ENCODE measurements at regions not wholly inside any gene's neighbourhood (a gene's known extent, or its start where the extent isn't known, plus 50 kb on each side); places are given as distances from the start of the nearest gene placed in this dataset.

DNA sequence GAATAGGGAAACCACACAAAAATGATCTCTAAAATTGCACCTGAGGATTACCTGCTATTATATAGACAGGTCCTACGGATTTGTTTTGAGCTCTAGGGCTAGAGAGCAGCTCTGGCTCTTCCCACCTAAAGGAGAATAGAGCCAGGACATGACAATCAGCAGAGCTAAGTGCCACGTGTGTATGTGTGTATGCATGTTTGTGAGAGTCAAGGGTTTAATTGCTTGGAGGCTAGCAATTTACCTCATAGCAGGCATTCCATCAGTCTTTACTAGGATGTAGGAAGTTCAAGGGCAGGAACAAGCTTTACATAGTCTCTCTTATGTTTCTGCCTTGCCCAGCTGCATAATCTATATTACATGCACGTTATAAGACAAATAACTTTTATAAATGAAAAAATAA lies 498.2 kb downstream of the NSUN3 start:
- no peaks in the 10 kb centered on the region for H3K4me1 ChIP-seq
- no peak overlapping the region for H3K4me3 ChIP-seq
- no peaks in the 10 kb centered on the region for H3K27me3 ChIP-seq
- no peaks in the 10 kb centered on the region for H3K9me3 ChIP-seq
- no peak overlapping the region for H3K27ac ChIP-seq
- no peaks in the 10 kb centered on the region for H3K36me3 ChIP-seq
- no peak for TF ChIP-seq POLR2A (IDR thresholded peaks at IDR 0.05)
- TF ChIP-seq, protein P1, sequence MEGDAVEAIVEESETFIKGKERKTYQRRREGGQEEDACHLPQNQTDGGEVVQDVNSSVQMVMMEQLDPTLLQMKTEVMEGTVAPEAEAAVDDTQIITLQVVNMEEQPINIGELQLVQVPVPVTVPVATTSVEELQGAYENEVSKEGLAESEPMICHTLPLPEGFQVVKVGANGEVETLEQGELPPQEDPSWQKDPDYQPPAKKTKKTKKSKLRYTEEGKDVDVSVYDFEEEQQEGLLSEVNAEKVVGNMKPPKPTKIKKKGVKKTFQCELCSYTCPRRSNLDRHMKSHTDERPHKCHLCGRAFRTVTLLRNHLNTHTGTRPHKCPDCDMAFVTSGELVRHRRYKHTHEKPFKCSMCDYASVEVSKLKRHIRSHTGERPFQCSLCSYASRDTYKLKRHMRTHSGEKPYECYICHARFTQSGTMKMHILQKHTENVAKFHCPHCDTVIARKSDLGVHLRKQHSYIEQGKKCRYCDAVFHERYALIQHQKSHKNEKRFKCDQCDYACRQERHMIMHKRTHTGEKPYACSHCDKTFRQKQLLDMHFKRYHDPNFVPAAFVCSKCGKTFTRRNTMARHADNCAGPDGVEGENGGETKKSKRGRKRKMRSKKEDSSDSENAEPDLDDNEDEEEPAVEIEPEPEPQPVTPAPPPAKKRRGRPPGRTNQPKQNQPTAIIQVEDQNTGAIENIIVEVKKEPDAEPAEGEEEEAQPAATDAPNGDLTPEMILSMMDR (IDR thresholded peaks at IDR 0.05) = no peak
- DNase-seq = no peak

DNA sequence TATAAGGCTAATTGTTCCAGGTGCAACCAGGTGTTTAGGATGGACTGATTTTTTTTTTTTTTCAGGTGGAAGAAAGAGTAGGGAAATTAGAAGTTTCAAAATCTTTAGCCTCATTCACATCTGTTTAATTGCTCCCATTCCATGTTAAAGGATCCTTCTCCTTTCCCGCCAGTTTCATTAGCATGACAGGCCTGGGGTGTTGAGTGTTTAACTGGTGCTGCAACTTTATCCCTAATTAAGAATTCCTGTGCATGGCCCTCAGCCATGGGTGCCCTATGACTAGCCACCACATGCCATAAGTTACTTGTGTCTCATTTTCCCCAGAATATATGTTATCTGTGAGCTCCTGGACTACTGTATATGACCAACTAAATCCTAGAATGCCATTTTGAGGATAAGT lies 501.4 kb downstream of the NSUN3 start:
- H3K4me1 ChIP-seq = no peaks in the 10 kb centered on the region
- no peaks in the 10 kb centered on the region for H3K27me3 ChIP-seq
- no peak for TF ChIP-seq POLR2A (IDR thresholded peaks at IDR 0.05)
- TF ChIP-seq, protein P1 (IDR thresholded peaks at IDR 0.05) = no peak
- no peaks in the 10 kb centered on the region for H3K9me3 ChIP-seq
- no peak overlapping the region for H3K4me3 ChIP-seq
- no peak overlapping the region for H3K27ac ChIP-seq
- no peaks in the 10 kb centered on the region for H3K36me3 ChIP-seq
- no peak for DNase-seq

DNA sequence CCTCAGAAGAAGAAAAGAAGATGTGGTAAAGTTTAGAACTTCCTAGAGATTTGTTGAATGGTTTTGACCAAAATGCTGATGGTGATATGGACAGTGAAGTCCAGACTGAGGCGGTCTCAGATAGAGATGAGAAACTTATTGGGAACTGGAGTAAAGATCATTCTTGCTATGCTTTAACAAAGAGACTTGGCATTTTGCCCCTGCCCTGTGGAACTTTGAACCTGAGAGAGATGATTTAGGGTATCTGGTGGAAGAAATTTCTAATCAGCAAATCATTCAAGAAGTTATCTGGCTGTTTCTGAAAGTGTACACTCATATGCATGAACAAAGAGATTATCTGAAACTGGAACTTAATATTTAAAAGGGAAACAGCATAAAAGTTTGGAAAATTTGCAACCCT lies 505.2 kb downstream of the NSUN3 start:
- H3K27ac ChIP-seq = no peak overlapping the region

DNA sequence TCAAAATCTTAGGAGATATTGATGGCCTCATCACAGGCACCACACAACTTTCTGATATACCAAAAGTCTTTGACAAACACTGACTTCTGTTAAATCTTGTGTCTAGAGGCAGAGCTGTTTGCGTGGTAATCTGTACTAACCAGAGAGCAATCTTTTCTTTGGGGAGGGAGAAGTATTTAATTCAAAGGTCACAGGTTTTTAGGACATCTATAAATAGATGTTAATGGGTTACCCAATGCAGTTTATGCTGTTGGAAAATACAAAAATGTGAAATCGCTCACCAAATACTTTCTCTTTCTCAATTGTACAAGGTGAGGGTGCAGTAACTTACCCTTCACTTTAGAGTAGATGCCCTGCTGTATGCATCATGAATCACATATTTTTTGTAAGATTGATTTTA lies 510.5 kb downstream of the NSUN3 start:
- H3K36me3 ChIP-seq = no peaks in the 10 kb centered on the region
- H3K27ac ChIP-seq = no peak overlapping the region
- TF ChIP-seq, protein P1 (IDR thresholded peaks at IDR 0.05) = no peak
- TF ChIP-seq POLR2A (IDR thresholded peaks at IDR 0.05) = no peak
- no peak overlapping the region for H3K4me3 ChIP-seq
- no peaks in the 10 kb centered on the region for H3K4me1 ChIP-seq
- no peaks in the 10 kb centered on the region for H3K9me3 ChIP-seq
- DNase-seq = no peak
- H3K27me3 ChIP-seq = no peaks in the 10 kb centered on the region

More for the DNA sequence above, 505.2 kb downstream of the NSUN3 start:
- Histone ChIP-seq H3K4me3 (no peak overlapping the region), H3K27me3 (no peaks in the 10 kb centered on the region), H3K9me3 (no peaks in the 10 kb centered on the region), H3K36me3 (no peaks in the 10 kb centered on the region), H3K4me1 (no peaks in the 10 kb centered on the region)
- no peak for DNase-seq
- TF ChIP-seq, protein P1 (IDR thresholded peaks at IDR 0.05) = no peak
- TF ChIP-seq POLR2A (IDR thresholded peaks at IDR 0.05) = no peak

DNA sequence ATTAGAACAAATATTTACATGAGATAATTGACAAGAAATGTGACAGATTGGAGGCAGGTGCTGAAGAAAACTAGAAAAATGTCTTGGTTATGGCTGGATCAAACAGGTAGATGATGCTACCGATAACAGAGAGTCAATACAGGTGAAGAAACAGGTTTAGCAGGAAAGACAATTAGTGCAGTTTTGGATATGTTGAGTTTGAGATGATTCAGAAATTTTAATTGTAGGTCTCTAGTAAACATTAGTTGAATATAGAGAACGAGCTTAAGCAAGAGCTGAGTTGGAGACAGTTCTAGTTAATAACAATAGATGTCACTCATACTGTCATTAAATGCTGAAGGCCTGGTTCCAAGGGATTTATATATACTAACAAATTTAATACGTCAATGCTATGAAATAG lies 524.4 kb downstream of the NSUN3 start:
- no peak overlapping the region for H3K4me3 ChIP-seq
- H3K27me3 ChIP-seq = no peaks in the 10 kb centered on the region
- no peak for DNase-seq
- H3K4me1 ChIP-seq = no peaks in the 10 kb centered on the region
- H3K9me3 ChIP-seq = no peaks in the 10 kb centered on the region
- H3K27ac ChIP-seq = no peak overlapping the region
- no peaks in the 10 kb centered on the region for H3K36me3 ChIP-seq
- TF ChIP-seq, protein P1 (IDR thresholded peaks at IDR 0.05) = no peak
- TF ChIP-seq POLR2A (IDR thresholded peaks at IDR 0.05) = no peak

DNA sequence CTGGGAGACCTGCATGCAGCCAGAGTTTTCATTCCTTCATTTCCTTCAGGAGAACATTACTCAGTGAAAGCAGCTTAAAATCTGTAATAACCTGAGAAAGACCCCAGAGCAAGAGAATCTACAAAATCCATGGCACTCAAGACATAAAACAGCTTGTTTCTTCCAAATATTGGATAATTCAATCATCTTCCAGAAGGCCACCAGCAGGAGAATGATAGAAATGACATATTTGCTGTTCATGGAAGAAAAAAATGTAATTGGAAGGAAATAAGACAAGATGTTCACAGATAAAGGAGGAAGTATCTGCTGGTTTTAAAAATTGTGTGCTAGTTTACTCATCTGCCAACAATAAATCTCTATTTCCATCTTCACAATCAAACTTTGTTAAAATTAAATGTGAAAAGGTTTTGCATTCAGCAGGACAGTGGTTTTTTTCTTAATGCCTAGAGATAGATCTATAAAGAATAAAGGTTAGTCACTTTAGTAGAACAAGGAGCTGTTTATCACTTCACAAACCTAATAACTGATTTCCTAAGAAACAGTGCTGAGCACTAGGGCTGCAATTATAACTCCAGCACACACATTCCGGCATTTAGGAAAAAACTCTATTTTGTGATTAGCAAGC lies 530.8 kb downstream of the NSUN3 start:
- Histone ChIP-seq H3K4me1 (no peaks in the 10 kb centered on the region), H3K36me3 (no peaks in the 10 kb centered on the region), H3K9me3 (no peaks in the 10 kb centered on the region), H3K27ac (no peak overlapping the region), H3K4me3 (no peak overlapping the region), H3K27me3 (no peaks in the 10 kb centered on the region)
- DNase-seq = no peak
- no peak for TF ChIP-seq POLR2A (IDR thresholded peaks at IDR 0.05)
- TF ChIP-seq, protein P1 (IDR thresholded peaks at IDR 0.05) = no peak
